ENCODE measurements at regions not wholly inside any gene's neighbourhood (a gene's known extent, or its start where the extent isn't known, plus 50 kb on each side); places are given as distances from the start of the nearest gene placed in this dataset.
"Not testable (repeated sequence)": the region's sequence is repeated elsewhere in the genome, so short reads cannot be mapped to it uniquely, and the experiment has no call there.

GRCh38 chrX:95762716-95763115 lies 921.9 kb upstream of the DIAPH2 start:
- TF ChIP-seq POLR2A (IDR thresholded peaks at IDR 0.05): no peak
- peaks cover 0 to 20% of the 10 kb centered on the region in 2 donors for H3K27me3 ChIP-seq

GRCh38 chrX:95764972-95765451 lies 919.6 kb upstream of the DIAPH2 start:
- Histone ChIP-seq H3K9me3 (no peaks in the 10 kb centered on the region), H3K27me3 (peaks cover 0 to 26% of the 10 kb centered on the region in 2 donors), H3K4me1 (no peaks in the 10 kb centered on the region), H3K36me3 (no peaks in the 10 kb centered on the region), H3K27ac (no peak overlapping the region), H3K4me3 (no peak overlapping the region)
- intact Hi-C loops (cut with DNase I; ENCODE audit: low total_unique reads): no loop called here
- no peak for DNase-seq (ENCODE audit: low spot score in 2 of 2)
- TF ChIP-seq POLR2A (IDR thresholded peaks at IDR 0.05) (no peak), CTCF (IDR thresholded peaks at IDR 0.05) (no peak), POLR2AphosphoS5 (IDR thresholded peaks at IDR 0.05) (no peak)

More at GRCh38 chrX:95762716-95763115, 921.9 kb upstream of the DIAPH2 start:
- intact Hi-C loops (cut with DNase I; ENCODE audit: low total_unique reads): no loop called here
- no peak overlapping the region for H3K4me3 ChIP-seq
- H3K9me3 ChIP-seq: no peaks in the 10 kb centered on the region
- H3K4me1 ChIP-seq: no peaks in the 10 kb centered on the region
- H3K27ac ChIP-seq: no peak overlapping the region
- DNase-seq (ENCODE audit: low spot score in 2 of 2): no peak
- no peaks in the 10 kb centered on the region for H3K36me3 ChIP-seq

GRCh38 chrX:95771198-95771597 lies 913.4 kb upstream of the DIAPH2 start:
- H3K36me3 ChIP-seq; H3K4me3 ChIP-seq; intact Hi-C loops (cut with DNase I; ENCODE audit: low total_unique reads); H3K9me3 ChIP-seq; DNase-seq (ENCODE audit: low spot score in 2 of 2); H3K4me1 ChIP-seq; H3K27ac ChIP-seq: not testable (repeated sequence)
- peaks cover 0 to 16% of the 10 kb centered on the region in 2 donors for H3K27me3 ChIP-seq

- DNase-seq (ENCODE audit: low spot score in 2 of 2): no peak
- H3K9me3 ChIP-seq: peaks cover 0 to under 1% of the 10 kb centered on the region in 2 donors
- intact Hi-C loops (cut with DNase I; ENCODE audit: low total_unique reads): no loop called here
- no peak overlapping the region for H3K27ac ChIP-seq
- TF ChIP-seq POLR2AphosphoS5 (IDR thresholded peaks at IDR 0.05) (no peak), POLR2A (IDR thresholded peaks at IDR 0.05) (no peak), CTCF (IDR thresholded peaks at IDR 0.05) (no peak)
- H3K4me1 ChIP-seq: no peaks in the 10 kb centered on the region
- H3K36me3 ChIP-seq: no peaks in the 10 kb centered on the region
- no peak overlapping the region for H3K4me3 ChIP-seq
- peaks cover 0 to 4% of the 10 kb centered on the region in 2 donors for H3K27me3 ChIP-seq
These were observed 892.8 kb upstream of the DIAPH2 start for GRCh38 chrX:95791876-95792275.

GRCh38 chrX:95797344-95797743 lies 887.3 kb upstream of the DIAPH2 start:
- no peaks in the 10 kb centered on the region for H3K4me1 ChIP-seq
- intact Hi-C loops (cut with DNase I; ENCODE audit: low total_unique reads): no loop called here
- H3K36me3 ChIP-seq: no peaks in the 10 kb centered on the region
- no peak for TF ChIP-seq CTCF (IDR thresholded peaks at IDR 0.05)
- TF ChIP-seq POLR2A (IDR thresholded peaks at IDR 0.05): no peak
- no peak for TF ChIP-seq POLR2AphosphoS5 (IDR thresholded peaks at IDR 0.05)
- H3K27me3 ChIP-seq: peaks cover 0 to 30% of the 10 kb centered on the region in 2 donors
- peaks cover 0 to 10% of the 10 kb centered on the region in 2 donors for H3K9me3 ChIP-seq
- no peak overlapping the region for H3K4me3 ChIP-seq
- DNase-seq (ENCODE audit: low spot score in 2 of 2): no peak
- H3K27ac ChIP-seq: no peak overlapping the region

GRCh38 chrX:95823796-95824195 lies 860.8 kb upstream of the DIAPH2 start:
- H3K4me1 ChIP-seq: no peaks in the 10 kb centered on the region
- H3K9me3 ChIP-seq: peaks cover 0 to 6% of the 10 kb centered on the region in 2 donors
- DNase-seq (ENCODE audit: low spot score in 2 of 2): no peak
- H3K27me3 ChIP-seq: peaks cover 0 to 10% of the 10 kb centered on the region in 2 donors
- no peaks in the 10 kb centered on the region for H3K36me3 ChIP-seq
- no peak overlapping the region for H3K4me3 ChIP-seq
- H3K27ac ChIP-seq: no peak overlapping the region
- intact Hi-C loops (cut with DNase I; ENCODE audit: low total_unique reads): no loop called here
- no peak for TF ChIP-seq POLR2AphosphoS5 (IDR thresholded peaks at IDR 0.05)
- TF ChIP-seq POLR2A (IDR thresholded peaks at IDR 0.05): no peak
- TF ChIP-seq CTCF (IDR thresholded peaks at IDR 0.05): no peak

Data from breast epithelium (tissue), 4 donors.